OCI-LY1 (cell line): ENCODE measurements at regions not wholly inside any gene's neighbourhood (a gene's known extent, or its start where the extent isn't known, plus 50 kb on each side); places are given as distances from the start of the nearest gene placed in this dataset.

ENCODE experiments used
- EZH2 ChIP-seq: fragments of 200-600 bp; sonication (generic), shearing (Covaris generic); IDR thresholded peaks from 2 replicates; pipeline ENCODE4 v1.8.0; 2017; ENCODE audit warnings: borderline replicate concordance, mixed run types, mild to moderate bottlenecking, antibody characterized with exemption, low read length, moderate library complexity, mixed read lengths
- TF ChIP-seq, protein P1 (sequence below): fragments of 200-600 bp; sonication (generic), shearing (Covaris generic); IDR thresholded peaks from 2 replicates; pipeline ENCODE4 v1.5.1; 2017; ENCODE audit warnings: mild to moderate bottlenecking, antibody characterized with exemption, low read length, moderate library complexity, mixed read lengths

GRCh38 chr4:159538556-159538955 is 435.7 kb downstream of the RAPGEF2 start:
- TF ChIP-seq, protein P1, sequence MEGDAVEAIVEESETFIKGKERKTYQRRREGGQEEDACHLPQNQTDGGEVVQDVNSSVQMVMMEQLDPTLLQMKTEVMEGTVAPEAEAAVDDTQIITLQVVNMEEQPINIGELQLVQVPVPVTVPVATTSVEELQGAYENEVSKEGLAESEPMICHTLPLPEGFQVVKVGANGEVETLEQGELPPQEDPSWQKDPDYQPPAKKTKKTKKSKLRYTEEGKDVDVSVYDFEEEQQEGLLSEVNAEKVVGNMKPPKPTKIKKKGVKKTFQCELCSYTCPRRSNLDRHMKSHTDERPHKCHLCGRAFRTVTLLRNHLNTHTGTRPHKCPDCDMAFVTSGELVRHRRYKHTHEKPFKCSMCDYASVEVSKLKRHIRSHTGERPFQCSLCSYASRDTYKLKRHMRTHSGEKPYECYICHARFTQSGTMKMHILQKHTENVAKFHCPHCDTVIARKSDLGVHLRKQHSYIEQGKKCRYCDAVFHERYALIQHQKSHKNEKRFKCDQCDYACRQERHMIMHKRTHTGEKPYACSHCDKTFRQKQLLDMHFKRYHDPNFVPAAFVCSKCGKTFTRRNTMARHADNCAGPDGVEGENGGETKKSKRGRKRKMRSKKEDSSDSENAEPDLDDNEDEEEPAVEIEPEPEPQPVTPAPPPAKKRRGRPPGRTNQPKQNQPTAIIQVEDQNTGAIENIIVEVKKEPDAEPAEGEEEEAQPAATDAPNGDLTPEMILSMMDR: no peak
- no peak for TF ChIP-seq EZH2
